HEK293 (cell line): ENCODE measurements at regions not wholly inside any gene's neighbourhood (a gene's known extent, or its start where the extent isn't known, plus 50 kb on each side); places are given as distances from the start of the nearest gene placed in this dataset.

ENCODE experiments used
- CTCF ChIA-PET: fragments of 350-600 bp; formaldehyde crosslinking; extraction: SDS; loops from one replicate; lab custom pipeline; 2021; ENCODE audit warnings: antibody characterized with exemption; lab: Yijun Ruan, JAX
- POLR2A ChIA-PET: fragments of 300-600 bp; formaldehyde crosslinking; extraction: SDS; loops from one replicate; lab custom pipeline; 2020; ENCODE audit warnings: antibody characterized with exemption, inconsistent platforms; lab: Yijun Ruan, JAX
- H3K27ac ChIP-seq: fragments of 200-500 bp; sonication (Bioruptor generic); 2 replicates; pipeline ENCODE4 v1.5.1; 2014; ENCODE audit warnings: low read depth, low read length, control low read depth, inconsistent platforms; ENCODE audit errors: extremely low read depth
- H3K36me3 ChIP-seq, 2 experiments: fragments of 200-500 bp in 1 of 2; sonication (Bioruptor generic) in 1 of 2; 1 replicate in 1 of 2; 2 replicates in 1 of 2; pipeline ENCODE4 v1.5.1; 2014 to 2017; ENCODE audit warnings: inconsistent platforms in 2 of 2, low read length in 2 of 2; ENCODE audit not compliant: control insufficient read depth in 2 of 2, insufficient read depth in 1 of 2
- H3K4me1 ChIP-seq: fragments of 200-500 bp; sonication (Bioruptor generic); 2 replicates; pipeline ENCODE4 v1.5.1; 2014; ENCODE audit warnings: mild to moderate bottlenecking, low read length, inconsistent platforms; ENCODE audit not compliant: control insufficient read depth, insufficient read depth
- H3K4me3 ChIP-seq: 2 replicates; pipeline ENCODE4 v1.5.1; 2011; ENCODE audit warnings: low read depth, mild to moderate bottlenecking, control low read depth, low read length, moderate library complexity
- H3K9me3 ChIP-seq: fragments of 200-500 bp; sonication (Bioruptor generic); 2 replicates; pipeline ENCODE4 v1.5.1; 2014; ENCODE audit warnings: low read depth, low read length, inconsistent platforms; ENCODE audit not compliant: control insufficient read depth, insufficient read depth
- BCL11A ChIP-seq: fragments of 450-650 bp; formaldehyde crosslinking; IDR thresholded peaks from 2 replicates; pipeline ENCODE4 v1.5.1; 2016; ENCODE audit warnings: low read depth, missing biosample characterization, missing genetic modification characterization
- EGR2 ChIP-seq: fragments of 450-650 bp; formaldehyde crosslinking; IDR thresholded peaks from 2 replicates; pipeline ENCODE4 v1.5.1; 2016; ENCODE audit warnings: low read depth, missing biosample characterization, missing genetic modification characterization
- GLIS1 ChIP-seq: fragments of 450-650 bp; formaldehyde crosslinking; IDR thresholded peaks from 2 replicates; pipeline ENCODE4 v1.5.1; 2016; ENCODE audit warnings: missing biosample characterization, missing genetic modification characterization
- GLIS2 ChIP-seq: fragments of 450-650 bp; formaldehyde crosslinking; IDR thresholded peaks from 2 replicates; pipeline ENCODE4 v1.5.1; 2016; ENCODE audit warnings: missing biosample characterization, missing genetic modification characterization
- KLF1 ChIP-seq: fragments of 450-650 bp; formaldehyde crosslinking; IDR thresholded peaks from 2 replicates; pipeline ENCODE4 v1.5.1; 2016; ENCODE audit warnings: missing biosample characterization, missing genetic modification characterization
- MEIS1 ChIP-seq: sonication (generic); formaldehyde crosslinking; IDR thresholded peaks from 2 replicates; pipeline ENCODE4 v1.8.1; 2022; ENCODE audit warnings: missing genetic modification reagents, mild to moderate bottlenecking, borderline replicate concordance
- REPIN1 ChIP-seq: fragments of 450-650 bp; formaldehyde crosslinking; IDR thresholded peaks from 2 replicates; pipeline ENCODE4 v1.5.1; 2017; ENCODE audit warnings: missing biosample characterization, missing genetic modification characterization, low read depth
- SETDB1 ChIP-seq: IDR thresholded peaks from one replicate; pipeline ENCODE4 v1.6.1; 2017; ENCODE audit warnings: mild to moderate bottlenecking, low read length, moderate library complexity, mixed read lengths; ENCODE audit not compliant: insufficient read length
- SP3 ChIP-seq: fragments of 450-650 bp; formaldehyde crosslinking; IDR thresholded peaks from 2 replicates; pipeline ENCODE4 v1.5.1; 2016; ENCODE audit warnings: missing biosample characterization, missing genetic modification characterization
- YY1 ChIP-seq: fragments of 450-650 bp; formaldehyde crosslinking; IDR thresholded peaks from 2 replicates; pipeline ENCODE4 v1.5.1; 2018; ENCODE audit warnings: missing biosample characterization, missing genetic modification characterization
- ZBTB1 ChIP-seq: fragments of 450-650 bp; formaldehyde crosslinking; IDR thresholded peaks from 2 replicates; pipeline ENCODE4 v1.5.1; 2016; ENCODE audit warnings: missing biosample characterization, missing genetic modification characterization
- ZFP41 ChIP-seq: fragments of 450-650 bp; formaldehyde crosslinking; IDR thresholded peaks from 2 replicates; pipeline ENCODE4 v1.5.1; 2016; ENCODE audit warnings: missing biosample characterization, missing genetic modification characterization, borderline replicate concordance
- ZNF175 ChIP-seq: fragments of 450-650 bp; formaldehyde crosslinking; IDR thresholded peaks from 2 replicates; pipeline ENCODE4 v1.5.1; 2016; ENCODE audit warnings: missing biosample characterization, missing genetic modification characterization
- ZNF302 ChIP-seq: fragments of 450-650 bp; formaldehyde crosslinking; IDR thresholded peaks from 2 replicates; pipeline ENCODE4 v1.5.1; 2016; ENCODE audit warnings: missing biosample characterization, missing genetic modification characterization, low read depth
- ZNF416 ChIP-seq: fragments of 450-650 bp; formaldehyde crosslinking; IDR thresholded peaks from 2 replicates; pipeline ENCODE4 v1.5.1; 2016; ENCODE audit warnings: missing biosample characterization, missing genetic modification characterization
- ZNF571 ChIP-seq: fragments of 450-650 bp; formaldehyde crosslinking; IDR thresholded peaks from 2 replicates; pipeline ENCODE4 v1.5.0; 2017; ENCODE audit warnings: missing biosample characterization, missing genetic modification characterization
- ZNF610 ChIP-seq: fragments of 450-650 bp; formaldehyde crosslinking; IDR thresholded peaks from 2 replicates; pipeline ENCODE4 v1.5.1; 2016; ENCODE audit warnings: missing biosample characterization, missing genetic modification characterization, borderline replicate concordance
- TF ChIP-seq, protein P1 (sequence below): fragments of 450-650 bp; IDR thresholded peaks from 2 replicates; pipeline ENCODE4 v1.5.1; 2018; ENCODE audit warnings: missing biosample characterization, missing genetic modification characterization
- TF ChIP-seq, protein P2 (sequence below): fragments of 450-650 bp; formaldehyde crosslinking; IDR thresholded peaks from 2 replicates; pipeline ENCODE4 v1.5.1; 2016; ENCODE audit warnings: missing biosample characterization, missing genetic modification characterization
- TF ChIP-seq, protein P3 (sequence below): fragments of 450-650 bp; formaldehyde crosslinking; IDR thresholded peaks from 2 replicates; pipeline ENCODE4 v1.5.1; 2016; ENCODE audit warnings: missing biosample characterization, missing genetic modification characterization

DNA sequence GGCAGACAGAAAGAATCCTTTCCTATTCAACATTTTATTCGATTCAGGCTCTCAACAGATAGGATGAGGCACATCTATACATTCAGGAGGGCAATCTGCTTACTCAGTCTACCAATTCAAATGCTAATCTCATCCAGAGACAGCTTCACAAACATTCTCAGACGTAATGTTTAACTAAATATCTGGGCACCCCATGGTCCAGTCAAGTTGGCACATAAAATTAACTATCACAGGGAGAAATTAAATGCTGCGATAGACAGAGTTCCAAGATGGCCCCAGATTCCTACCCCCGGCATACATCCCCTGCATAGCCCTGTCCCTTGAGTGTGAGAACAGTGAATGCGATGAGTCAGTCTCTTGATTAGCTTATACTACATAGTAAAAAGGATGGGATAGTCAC is 184.3 kb downstream of the FGFR2 start:
- ChIA-PET CTCF (no interaction called here), POLR2A (no interaction called here)
- H3K27ac ChIP-seq, result no peak overlapping the region
- no peak overlapping the region for H3K4me3 ChIP-seq
- no peaks in the 10 kb centered on the region for H3K36me3 ChIP-seq
- TF ChIP-seq SETDB1, result peak; percentile 34
- no peak for TF ChIP-seq ZNF302 (tag by site-specific recombination)
- peak; percentile 97 for TF ChIP-seq ZNF416
- TF ChIP-seq, all 188 proteins: peak for 2
- Histone ChIP-seq H3K4me1 (no peaks in the 10 kb centered on the region; the same call in 1 of the 2 replicates), H3K9me3 (no peaks in the 10 kb centered on the region)

DNA sequence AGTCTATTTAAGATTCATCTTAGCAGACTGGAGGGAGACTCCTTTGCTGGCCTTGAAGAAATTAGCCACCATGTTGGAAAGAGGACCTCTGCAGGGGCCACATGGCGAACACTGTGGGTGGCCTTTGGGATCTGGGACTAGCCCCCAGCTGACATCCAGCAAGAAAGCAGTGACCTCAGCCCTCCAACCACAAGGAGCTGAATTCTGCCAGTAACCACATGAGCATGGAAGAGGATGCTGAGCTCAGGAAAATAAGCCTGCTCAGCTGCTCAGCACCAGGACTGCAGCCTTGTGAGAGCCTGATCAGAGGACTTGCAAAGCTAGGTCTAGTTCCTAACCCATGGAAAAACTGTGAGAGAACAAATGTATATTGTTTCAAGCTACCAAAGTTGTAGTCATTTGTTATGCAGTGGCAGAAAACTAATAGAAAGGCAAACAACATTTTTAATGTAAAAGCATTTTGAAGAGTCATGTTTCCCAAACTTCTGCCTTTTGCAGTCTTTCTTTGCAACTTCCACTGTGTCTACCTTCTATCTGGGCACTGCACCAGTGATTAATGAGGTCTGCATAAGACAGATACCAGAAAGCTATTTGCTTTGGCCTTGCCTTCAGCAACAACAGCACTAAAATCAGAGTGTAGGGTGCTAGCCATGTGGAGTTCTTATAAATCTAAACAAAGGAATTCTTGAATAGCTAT is 183.7 kb downstream of the FGFR2 start:
- CTCF ChIA-PET, result interaction anchor here (0.6 kb wide), 1 partner anchor 106 kb away, joined by 3 read pairs; no protein-coding TSS in a partner anchor
- Histone ChIP-seq H3K4me3 (no peak overlapping the region), H3K9me3 (no peaks in the 10 kb centered on the region), H3K4me1 (no peaks in the 10 kb centered on the region; the same call in 1 of the 2 replicates), H3K27ac (no peak overlapping the region), H3K36me3 (no peaks in the 10 kb centered on the region)
- TF ChIP-seq, protein P1, sequence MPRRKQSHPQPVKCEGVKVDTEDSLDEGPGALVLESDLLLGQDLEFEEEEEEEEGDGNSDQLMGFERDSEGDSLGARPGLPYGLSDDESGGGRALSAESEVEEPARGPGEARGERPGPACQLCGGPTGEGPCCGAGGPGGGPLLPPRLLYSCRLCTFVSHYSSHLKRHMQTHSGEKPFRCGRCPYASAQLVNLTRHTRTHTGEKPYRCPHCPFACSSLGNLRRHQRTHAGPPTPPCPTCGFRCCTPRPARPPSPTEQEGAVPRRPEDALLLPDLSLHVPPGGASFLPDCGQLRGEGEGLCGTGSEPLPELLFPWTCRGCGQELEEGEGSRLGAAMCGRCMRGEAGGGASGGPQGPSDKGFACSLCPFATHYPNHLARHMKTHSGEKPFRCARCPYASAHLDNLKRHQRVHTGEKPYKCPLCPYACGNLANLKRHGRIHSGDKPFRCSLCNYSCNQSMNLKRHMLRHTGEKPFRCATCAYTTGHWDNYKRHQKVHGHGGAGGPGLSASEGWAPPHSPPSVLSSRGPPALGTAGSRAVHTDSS (tag by site-specific recombination), result no peak
- TF ChIP-seq MEIS1 (CRISPR knock-in tag) (no peak), ZBTB1 (no peak)
- POLR2A ChIA-PET, result no interaction called here

DNA sequence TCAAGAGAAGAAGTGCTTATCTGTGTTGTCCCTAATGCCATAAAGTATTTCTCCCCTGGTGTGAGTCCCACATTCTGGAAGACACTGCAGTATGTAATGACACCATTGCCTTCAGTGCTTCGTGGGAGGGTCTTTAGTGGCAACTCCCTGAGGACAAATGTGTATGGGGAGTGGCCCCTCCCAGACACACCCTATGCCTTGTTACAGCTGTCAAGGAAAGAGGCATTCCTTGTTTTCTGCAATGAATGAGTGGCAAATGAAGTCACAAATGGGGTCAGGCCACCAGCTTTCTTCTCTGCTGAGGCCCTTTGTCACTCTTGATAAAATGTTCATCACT is 183.2 kb downstream of the FGFR2 start:
- TF ChIP-seq ZNF175 (no peak), EGR2 (tag by site-specific recombination) (no peak), GLIS2 (tag by site-specific recombination) (no peak), YY1 (no peak), REPIN1 (no peak), KLF1 (tag by site-specific recombination) (peak; percentile 82), GLIS1 (tag by site-specific recombination) (peak; percentile 49; the same call in 1 of the 2 replicates), ZNF571 (tag by site-specific recombination) (no peak)
- POLR2A ChIA-PET, result no interaction called here
- H3K4me3 ChIP-seq, result no peak overlapping the region
- CTCF ChIA-PET, result interaction anchor here (0.6 kb wide), 1 partner anchor 106 kb away, joined by 3 read pairs; no protein-coding TSS in a partner anchor
- H3K9me3 ChIP-seq, result no peaks in the 10 kb centered on the region
- no peak overlapping the region for H3K27ac ChIP-seq
- no peaks in the 10 kb centered on the region; the same call in 1 of the 2 replicates for H3K4me1 ChIP-seq
- no peaks in the 10 kb centered on the region for H3K36me3 ChIP-seq

DNA sequence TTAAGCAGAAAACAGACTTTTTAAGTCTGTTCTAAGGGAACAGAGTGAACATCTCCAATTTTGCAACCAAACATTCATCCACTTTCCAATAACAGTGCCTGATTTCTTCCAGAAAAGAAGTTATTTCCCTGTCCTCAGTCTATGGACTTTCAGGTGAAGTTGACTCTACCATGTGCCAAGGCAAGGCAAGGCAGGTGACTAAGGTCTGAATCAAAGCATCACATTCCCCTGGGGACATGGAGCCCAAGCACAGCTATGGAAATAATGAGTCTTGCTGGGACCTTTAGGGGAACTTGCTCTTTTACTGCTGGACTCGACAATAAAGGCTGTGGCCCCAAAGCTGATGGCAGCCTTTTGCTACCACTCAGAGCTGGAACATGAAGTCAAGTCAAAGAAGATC is 182.2 kb downstream of the FGFR2 start:
- Histone ChIP-seq H3K4me3 (no peak overlapping the region), H3K27ac (no peak overlapping the region), H3K36me3 (no peaks in the 10 kb centered on the region), H3K4me1 (no peaks in the 10 kb centered on the region; the same call in 1 of the 2 replicates), H3K9me3 (no peaks in the 10 kb centered on the region)
- ChIA-PET POLR2A (no interaction called here), CTCF (interaction anchor here (0.7 kb wide), 1 partner anchor 25 kb away, joined by 3 read pairs; no protein-coding TSS in a partner anchor)
- TF ChIP-seq, protein P2, sequence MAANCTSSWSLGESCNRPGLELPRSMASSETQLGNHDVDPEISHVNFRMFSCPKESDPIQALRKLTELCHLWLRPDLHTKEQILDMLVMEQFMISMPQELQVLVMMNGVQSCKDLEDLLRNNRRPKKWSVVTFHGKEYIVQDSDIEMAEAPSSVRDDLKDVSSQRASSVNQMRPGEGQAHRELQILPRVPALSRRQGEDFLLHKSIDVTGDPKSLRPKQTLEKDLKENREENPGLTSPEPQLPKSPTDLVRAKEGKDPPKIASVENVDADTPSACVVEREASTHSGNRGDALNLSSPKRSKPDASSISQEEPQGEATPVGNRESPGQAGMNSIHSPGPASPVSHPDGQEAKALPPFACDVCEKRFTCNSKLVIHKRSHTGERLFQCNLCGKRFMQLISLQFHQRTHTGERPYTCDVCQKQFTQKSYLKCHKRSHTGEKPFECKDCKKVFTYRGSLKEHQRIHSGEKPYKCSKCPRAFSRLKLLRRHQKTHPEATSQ (tag by site-specific recombination), result no peak
- TF ChIP-seq SP3 (no peak), ZFP41 (tag by site-specific recombination) (no peak), BCL11A (tag by site-specific recombination) (no peak), ZNF610 (no peak)
- TF ChIP-seq, protein P3, sequence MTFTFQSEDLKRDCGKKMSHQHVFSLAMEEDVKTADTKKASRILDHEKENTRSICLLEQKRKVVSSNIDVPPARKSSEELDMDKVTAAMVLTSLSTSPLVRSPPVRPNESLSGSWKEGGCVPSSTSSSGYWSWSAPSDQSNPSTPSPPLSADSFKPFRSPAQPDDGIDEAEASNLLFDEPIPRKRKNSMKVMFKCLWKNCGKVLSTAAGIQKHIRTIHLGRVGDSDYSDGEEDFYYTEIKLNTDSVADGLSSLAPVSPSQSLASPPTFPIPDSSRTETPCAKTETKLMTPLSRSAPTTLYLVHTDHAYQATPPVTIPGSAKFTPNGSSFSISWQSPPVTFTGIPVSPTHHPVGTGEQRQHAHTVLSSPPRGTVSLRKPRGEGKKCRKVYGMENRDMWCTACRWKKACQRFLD, result no peak
